GM19023 (cell line): ENCODE measurements at regions not wholly inside any gene's neighbourhood (a gene's known extent, or its start where the extent isn't known, plus 50 kb on each side); places are given as distances from the start of the nearest gene placed in this dataset.
"Not testable (repeated sequence)": the region's sequence is repeated elsewhere in the genome, so short reads cannot be mapped to it uniquely, and the experiment has no call there.

ENCODE experiments used
- ATAC-seq: cut with Tn5 transposase; IDR thresholded peaks from one replicate; pipeline ENCODE4 v1.9.1; 2021; ENCODE audit warnings: mild to moderate bottlenecking, moderate library complexity; ENCODE audit not compliant: unreplicated experiment

- ATAC-seq = no peak
These were observed 598.7 kb downstream of the SOX5 start for GRCh38 chr12:23350808-23351207.

GRCh38 chr12:23352670-23353069 lies 596.8 kb downstream of the SOX5 start:
- no peak for ATAC-seq

GRCh38 chr12:23354800-23355199 lies 594.7 kb downstream of the SOX5 start:
- ATAC-seq = no peak

GRCh38 chr12:23356440-23356839 lies 593.0 kb downstream of the SOX5 start:
- no peak for ATAC-seq

GRCh38 chr12:23356927-23357708 lies 592.4 kb downstream of the SOX5 start:
- ATAC-seq = no peak

- no peak for ATAC-seq
These were observed 589.3 kb downstream of the SOX5 start for GRCh38 chr12:23359975-23360701.

- no peak for ATAC-seq
These were observed 587.5 kb downstream of the SOX5 start for GRCh38 chr12:23361971-23362370.

GRCh38 chr12:23368590-23368989 lies 580.9 kb downstream of the SOX5 start:
- no peak for ATAC-seq

- ATAC-seq = no peak
These were observed 573.8 kb downstream of the SOX5 start for GRCh38 chr12:23375621-23376020.

- ATAC-seq = no peak
These were observed 573.2 kb downstream of the SOX5 start for GRCh38 chr12:23376238-23376637.

GRCh38 chr12:23380419-23381100 lies 568.9 kb downstream of the SOX5 start:
- no peak for ATAC-seq

GRCh38 chr12:23388898-23389297 lies 560.6 kb downstream of the SOX5 start:
- not testable (repeated sequence) for ATAC-seq

- not testable (repeated sequence) for ATAC-seq
These were observed 560.2 kb downstream of the SOX5 start for GRCh38 chr12:23389315-23389714.

- ATAC-seq = no peak
These were observed 550.0 kb downstream of the SOX5 start for GRCh38 chr12:23399402-23399933.

- no peak for ATAC-seq
These were observed 534.3 kb downstream of the SOX5 start for GRCh38 chr12:23415180-23415579.

- ATAC-seq = no peak
These were observed 527.9 kb downstream of the SOX5 start for GRCh38 chr12:23421556-23421955.

- ATAC-seq = no peak
These were observed 526.3 kb downstream of the SOX5 start for GRCh38 chr12:23423097-23423687.

GRCh38 chr12:23423796-23424195 lies 525.7 kb downstream of the SOX5 start:
- ATAC-seq = no peak

GRCh38 chr12:23424685-23425084 lies 524.8 kb downstream of the SOX5 start:
- no peak for ATAC-seq

- no peak for ATAC-seq
These were observed 523.1 kb downstream of the SOX5 start for GRCh38 chr12:23426328-23426727.

- no peak for ATAC-seq
These were observed 520.7 kb downstream of the SOX5 start for GRCh38 chr12:23428758-23429157.
